ENCODE measurements at regions not wholly inside any gene's neighbourhood (a gene's known extent, or its start where the extent isn't known, plus 50 kb on each side); places are given as distances from the start of the nearest gene placed in this dataset.

GRCh38 chr4:157983300-157983699 lies 189.5 kb downstream of the GASK1B start:
- WGBS, 2 donors = 55 to 69% methylated on average over 6 of the region's 6 CpGs
- no peak for DNase-seq
- Histone ChIP-seq H3K27me3 (ENCODE audit: control insufficient read depth in 3 of 3, insufficient read depth in 3 of 3, low read length in 2 of 3) (no peaks in the 10 kb centered on the region), H3K36me3 (ENCODE audit: control insufficient read depth in 4 of 4, insufficient read depth in 4 of 4, low read length in 4 of 4) (no peaks in the 10 kb centered on the region), H3K27ac (ENCODE audit: low read depth in 1 of 2, low read length in 1 of 2) (no peak overlapping the region), H3K9me3 (ENCODE audit: control insufficient read depth in 4 of 4, insufficient read depth in 3 of 4, low read length in 3 of 4) (no peaks in the 10 kb centered on the region), H3K4me1 (ENCODE audit: control insufficient read depth in 5 of 5, insufficient read depth in 5 of 5, low read length in 5 of 5) (peaks cover 0 to 4% (median 0%) of the 10 kb centered on the region in 5 donors), H3K9ac (ENCODE audit: insufficient read depth in 1 of 2, low read length in 2 of 2) (no peak overlapping the region), H3K4me3 (no peak overlapping the region)
- TF ChIP-seq, protein P1, sequence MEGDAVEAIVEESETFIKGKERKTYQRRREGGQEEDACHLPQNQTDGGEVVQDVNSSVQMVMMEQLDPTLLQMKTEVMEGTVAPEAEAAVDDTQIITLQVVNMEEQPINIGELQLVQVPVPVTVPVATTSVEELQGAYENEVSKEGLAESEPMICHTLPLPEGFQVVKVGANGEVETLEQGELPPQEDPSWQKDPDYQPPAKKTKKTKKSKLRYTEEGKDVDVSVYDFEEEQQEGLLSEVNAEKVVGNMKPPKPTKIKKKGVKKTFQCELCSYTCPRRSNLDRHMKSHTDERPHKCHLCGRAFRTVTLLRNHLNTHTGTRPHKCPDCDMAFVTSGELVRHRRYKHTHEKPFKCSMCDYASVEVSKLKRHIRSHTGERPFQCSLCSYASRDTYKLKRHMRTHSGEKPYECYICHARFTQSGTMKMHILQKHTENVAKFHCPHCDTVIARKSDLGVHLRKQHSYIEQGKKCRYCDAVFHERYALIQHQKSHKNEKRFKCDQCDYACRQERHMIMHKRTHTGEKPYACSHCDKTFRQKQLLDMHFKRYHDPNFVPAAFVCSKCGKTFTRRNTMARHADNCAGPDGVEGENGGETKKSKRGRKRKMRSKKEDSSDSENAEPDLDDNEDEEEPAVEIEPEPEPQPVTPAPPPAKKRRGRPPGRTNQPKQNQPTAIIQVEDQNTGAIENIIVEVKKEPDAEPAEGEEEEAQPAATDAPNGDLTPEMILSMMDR (IDR thresholded peaks at IDR 0.05; ENCODE audit: control extremely low read depth, extremely low read depth) = no peak
- no peak for ATAC-seq (ENCODE audit: insufficient read depth, low FRiP score)

GRCh38 chr4:157980158-157980557 lies 192.7 kb downstream of the GASK1B start:
- no peak for DNase-seq
- H3K36me3 ChIP-seq (ENCODE audit: control insufficient read depth in 4 of 4, insufficient read depth in 4 of 4, low read length in 4 of 4) = no peaks in the 10 kb centered on the region
- no peaks in the 10 kb centered on the region for H3K9me3 ChIP-seq (ENCODE audit: control insufficient read depth in 4 of 4, insufficient read depth in 3 of 4, low read length in 3 of 4)
- no peak overlapping the region for H3K4me3 ChIP-seq
- TF ChIP-seq, protein P1 (IDR thresholded peaks at IDR 0.05; ENCODE audit: control extremely low read depth, extremely low read depth) = no peak
- no peak overlapping the region for H3K9ac ChIP-seq (ENCODE audit: insufficient read depth in 1 of 2, low read length in 2 of 2)
- H3K27me3 ChIP-seq (ENCODE audit: control insufficient read depth in 3 of 3, insufficient read depth in 3 of 3, low read length in 2 of 3) = no peaks in the 10 kb centered on the region
- no peak overlapping the region for H3K27ac ChIP-seq (ENCODE audit: low read depth in 1 of 2, low read length in 1 of 2)
- H3K4me1 ChIP-seq (ENCODE audit: control insufficient read depth in 5 of 5, insufficient read depth in 5 of 5, low read length in 5 of 5) = peaks cover 0 to 4% (median 0%) of the 10 kb centered on the region in 5 donors
- no peak for ATAC-seq (ENCODE audit: insufficient read depth, low FRiP score)

DNA sequence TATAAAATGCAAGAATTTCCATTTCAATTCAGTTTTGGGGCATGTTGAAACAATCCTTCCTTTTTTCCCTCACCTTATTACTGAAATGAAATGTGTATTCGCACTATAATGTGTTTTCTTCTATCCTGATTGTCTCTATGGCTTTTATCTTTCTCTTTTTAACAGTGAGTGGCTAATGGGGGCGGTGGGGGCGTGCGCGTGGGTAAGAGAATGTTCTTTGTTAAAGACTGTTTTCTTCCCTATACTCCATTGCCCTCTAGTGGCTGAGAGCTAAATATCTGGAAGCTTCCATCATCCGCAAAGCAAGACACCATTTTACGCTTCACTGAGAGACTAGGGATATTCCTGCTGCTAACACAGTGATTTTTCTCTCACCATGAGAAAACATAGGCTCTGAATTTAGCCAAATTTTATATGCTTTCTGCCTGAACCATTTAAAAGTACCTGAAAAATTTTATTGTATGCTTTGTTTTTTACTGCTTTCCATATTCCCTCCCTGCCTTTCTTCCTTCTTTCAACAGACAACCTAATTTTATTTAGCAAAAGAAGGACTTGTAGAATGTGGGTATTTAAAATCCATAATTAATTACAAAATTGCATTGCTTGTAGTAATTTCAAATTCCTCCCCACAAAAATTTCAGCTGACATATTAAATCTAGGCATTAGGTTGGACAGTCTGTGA lies 194.0 kb downstream of the GASK1B start:
- H3K4me1 ChIP-seq (ENCODE audit: control insufficient read depth in 5 of 5, insufficient read depth in 5 of 5, low read length in 5 of 5) = peaks cover 0 to 4% (median 0%) of the 10 kb centered on the region in 5 donors
- TF ChIP-seq, protein P1 (IDR thresholded peaks at IDR 0.05; ENCODE audit: control extremely low read depth, extremely low read depth) = peak; percentile 53
- no peaks in the 10 kb centered on the region for H3K27me3 ChIP-seq (ENCODE audit: control insufficient read depth in 3 of 3, insufficient read depth in 3 of 3, low read length in 2 of 3)
- H3K36me3 ChIP-seq (ENCODE audit: control insufficient read depth in 4 of 4, insufficient read depth in 4 of 4, low read length in 4 of 4) = no peaks in the 10 kb centered on the region
- no peak overlapping the region for H3K4me3 ChIP-seq
- peak; percentile 90 for ATAC-seq (ENCODE audit: insufficient read depth, low FRiP score)
- H3K9me3 ChIP-seq (ENCODE audit: control insufficient read depth in 4 of 4, insufficient read depth in 3 of 4, low read length in 3 of 4) = no peaks in the 10 kb centered on the region
- H3K9ac ChIP-seq (ENCODE audit: insufficient read depth in 1 of 2, low read length in 2 of 2) = no peak overlapping the region
- 9 to 10% methylated on average over 7 of the region's 7 CpGs for WGBS, 2 donors
- DNase-seq = peak; percentile 65 to 87 (median 86)
- no peak overlapping the region for H3K27ac ChIP-seq (ENCODE audit: low read depth in 1 of 2, low read length in 1 of 2)

GRCh38 chr4:157977086-157977485 lies 195.7 kb downstream of the GASK1B start:
- TF ChIP-seq, protein P1 (IDR thresholded peaks at IDR 0.05; ENCODE audit: control extremely low read depth, extremely low read depth) = no peak
- Histone ChIP-seq H3K4me3 (no peak overlapping the region), H3K27ac (ENCODE audit: low read depth in 1 of 2, low read length in 1 of 2) (no peak overlapping the region), H3K36me3 (ENCODE audit: control insufficient read depth in 4 of 4, insufficient read depth in 4 of 4, low read length in 4 of 4) (no peaks in the 10 kb centered on the region), H3K4me1 (ENCODE audit: control insufficient read depth in 5 of 5, insufficient read depth in 5 of 5, low read length in 5 of 5) (peaks cover 0 to 4% (median 0%) of the 10 kb centered on the region in 5 donors), H3K9me3 (ENCODE audit: control insufficient read depth in 4 of 4, insufficient read depth in 3 of 4, low read length in 3 of 4) (peaks cover 0 to under 1% (median 0%) of the 10 kb centered on the region in 4 donors), H3K9ac (ENCODE audit: insufficient read depth in 1 of 2, low read length in 2 of 2) (no peak overlapping the region), H3K27me3 (ENCODE audit: control insufficient read depth in 3 of 3, insufficient read depth in 3 of 3, low read length in 2 of 3) (no peaks in the 10 kb centered on the region)
- 69 to 83% methylated on average over 4 of the region's 4 CpGs for WGBS, 2 donors
- no peak for ATAC-seq (ENCODE audit: insufficient read depth, low FRiP score)
- no peak for DNase-seq

Measured in lung (tissue), 11 donors.